Endothelial cell of umbilical vein (primary cell): ENCODE measurements at regions not wholly inside any gene's neighbourhood (a gene's known extent, or its start where the extent isn't known, plus 50 kb on each side); places are given as distances from the start of the nearest gene placed in this dataset.

ENCODE experiments used
- EZH2 ChIP-seq: IDR thresholded peaks from 2 replicates; pipeline ENCODE4 v1.6.1; 2012; ENCODE audit warnings: borderline replicate concordance, low read depth, mild to moderate bottlenecking, moderate library complexity, low read length, inconsistent platforms; ENCODE audit not compliant: severe bottlenecking
- JUN ChIP-seq: IDR thresholded peaks from 2 replicates; pipeline ENCODE4 v1.6.1; 2011; ENCODE audit warnings: borderline replicate concordance, low read depth; ENCODE audit not compliant: insufficient read length, insufficient read depth
- POLR2A ChIP-seq: IDR thresholded peaks from 2 replicates; pipeline ENCODE4 v1.6.1; 2012; ENCODE audit warnings: low read depth, mild to moderate bottlenecking, control low read depth, low read length
- TF ChIP-seq, protein P1 (sequence below), 2 donors: IDR thresholded peaks; 1 replicate in 1 of 2; 2 replicates in 1 of 2; pipeline ENCODE4 v1.5.1; 2011; ENCODE audit warnings: low read length in 2 of 2, mild to moderate bottlenecking in 2 of 2, moderate library complexity in 2 of 2, control low read depth in 1 of 2, inconsistent platforms in 1 of 2, low read depth in 1 of 2; ENCODE audit not compliant: insufficient read depth in 1 of 2; ENCODE audit errors: extremely low read depth in 1 of 2
- TF ChIP-seq, protein P2 (sequence below): IDR thresholded peaks from 2 replicates; pipeline ENCODE4 v1.6.1; 2011; ENCODE audit not compliant: insufficient read depth, insufficient read length

DNA sequence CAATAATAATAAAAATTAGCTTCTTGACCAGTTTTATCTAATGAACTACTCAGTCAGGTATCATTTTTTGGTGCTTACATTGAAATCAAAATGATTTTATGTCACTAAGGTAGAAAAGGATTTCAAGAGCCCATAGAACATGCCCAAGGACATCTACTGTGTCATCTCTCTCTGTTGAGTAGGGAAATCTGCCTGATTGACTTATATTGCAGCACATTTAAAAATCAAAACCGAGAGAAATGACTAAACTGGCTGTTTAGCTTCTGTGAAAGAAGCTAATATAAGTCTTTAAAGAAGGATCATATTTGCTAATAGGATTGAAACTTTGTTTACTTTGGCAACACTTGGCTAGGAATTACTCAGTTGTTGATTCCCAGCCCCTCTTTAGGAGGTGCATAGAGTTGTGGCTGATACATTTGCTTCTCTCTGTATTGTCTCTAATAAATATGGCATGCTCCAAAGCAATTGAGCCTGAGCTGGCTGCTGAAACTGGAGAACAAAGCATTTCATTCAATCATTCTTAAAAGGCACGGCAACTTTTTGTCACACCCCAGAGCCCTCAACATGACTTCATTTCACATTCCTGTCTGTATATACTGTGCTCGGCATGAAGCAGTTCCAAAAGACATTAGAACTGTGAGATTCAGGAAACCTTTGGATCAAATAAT lies 1096.9 kb upstream of the POT1 start:
- TF ChIP-seq, protein P1, sequence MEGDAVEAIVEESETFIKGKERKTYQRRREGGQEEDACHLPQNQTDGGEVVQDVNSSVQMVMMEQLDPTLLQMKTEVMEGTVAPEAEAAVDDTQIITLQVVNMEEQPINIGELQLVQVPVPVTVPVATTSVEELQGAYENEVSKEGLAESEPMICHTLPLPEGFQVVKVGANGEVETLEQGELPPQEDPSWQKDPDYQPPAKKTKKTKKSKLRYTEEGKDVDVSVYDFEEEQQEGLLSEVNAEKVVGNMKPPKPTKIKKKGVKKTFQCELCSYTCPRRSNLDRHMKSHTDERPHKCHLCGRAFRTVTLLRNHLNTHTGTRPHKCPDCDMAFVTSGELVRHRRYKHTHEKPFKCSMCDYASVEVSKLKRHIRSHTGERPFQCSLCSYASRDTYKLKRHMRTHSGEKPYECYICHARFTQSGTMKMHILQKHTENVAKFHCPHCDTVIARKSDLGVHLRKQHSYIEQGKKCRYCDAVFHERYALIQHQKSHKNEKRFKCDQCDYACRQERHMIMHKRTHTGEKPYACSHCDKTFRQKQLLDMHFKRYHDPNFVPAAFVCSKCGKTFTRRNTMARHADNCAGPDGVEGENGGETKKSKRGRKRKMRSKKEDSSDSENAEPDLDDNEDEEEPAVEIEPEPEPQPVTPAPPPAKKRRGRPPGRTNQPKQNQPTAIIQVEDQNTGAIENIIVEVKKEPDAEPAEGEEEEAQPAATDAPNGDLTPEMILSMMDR (IDR thresholded peaks at IDR 0.05; ENCODE audit: extremely low read depth in 1 of 2, insufficient read depth in 1 of 2, low read depth in 1 of 2, low read length in 2 of 2) = no peak
- TF ChIP-seq JUN = no peak
- TF ChIP-seq POLR2A = no peak
- TF ChIP-seq EZH2 = no peak
- TF ChIP-seq, protein P2, sequence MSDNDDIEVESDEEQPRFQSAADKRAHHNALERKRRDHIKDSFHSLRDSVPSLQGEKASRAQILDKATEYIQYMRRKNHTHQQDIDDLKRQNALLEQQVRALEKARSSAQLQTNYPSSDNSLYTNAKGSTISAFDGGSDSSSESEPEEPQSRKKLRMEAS = no peak
